Fibroblast of lung (primary cell): ENCODE measurements at regions not wholly inside any gene's neighbourhood (a gene's known extent, or its start where the extent isn't known, plus 50 kb on each side); places are given as distances from the start of the nearest gene placed in this dataset.
"Not testable (repeated sequence)": the region's sequence is repeated elsewhere in the genome, so short reads cannot be mapped to it uniquely, and the experiment has no call there.

Experiments
- DNase-seq, 2 donors: peaks; one replicate each; pipeline versions ENCODE4 v3.0.0 to v3.0.0-alpha.2; 2010; ENCODE audit warnings: low read depth in 2 of 2
- H2AFZ ChIP-seq: 2 replicates; pipeline ENCODE4 v1.5.1; 2012; ENCODE audit warnings: low read length, control low read depth, inconsistent platforms
- H3K27ac ChIP-seq: 2 replicates; pipeline ENCODE4 v1.5.1; 2011; ENCODE audit warnings: low read length, control low read depth; ENCODE audit not compliant: insufficient read depth
- H3K27me3 ChIP-seq: 2 replicates; pipeline ENCODE4 v1.5.1; 2011; ENCODE audit warnings: mild to moderate bottlenecking, low read length; ENCODE audit not compliant: control insufficient read depth, insufficient read depth
- H3K36me3 ChIP-seq: 2 replicates; pipeline ENCODE4 v1.5.1; 2011; ENCODE audit warnings: low read length; ENCODE audit not compliant: control insufficient read depth, insufficient read depth
- H3K4me1 ChIP-seq: 2 replicates; pipeline ENCODE4 v1.5.1; 2011; ENCODE audit warnings: low read length; ENCODE audit not compliant: control insufficient read depth, insufficient read depth; ENCODE audit errors: extremely low read depth
- H3K4me2 ChIP-seq: 2 replicates; pipeline ENCODE4 v1.5.1; 2011; ENCODE audit warnings: low read length, control low read depth; ENCODE audit not compliant: insufficient read depth; ENCODE audit errors: extremely low read depth
- H3K4me3 ChIP-seq, 4 experiments: fragments of 200-600 bp in 1 of 4; sonication (generic) in 1 of 4; replicated peaks in 1 of 4; 2 replicates each; pipeline ENCODE4 v1.5.1; 2011 to 2016; ENCODE audit warnings: low read length in 4 of 4, low read depth in 3 of 4, mild to moderate bottlenecking in 3 of 4, control low read depth in 2 of 4, inconsistent platforms in 1 of 4, mixed read lengths in 1 of 4; ENCODE audit not compliant: insufficient read depth in 1 of 4; ENCODE audit errors: control extremely low read depth in 1 of 4
- H3K79me2 ChIP-seq: 2 replicates; pipeline ENCODE4 v1.5.1; 2012; ENCODE audit warnings: mild to moderate bottlenecking, low read length, inconsistent platforms; ENCODE audit not compliant: control insufficient read depth, insufficient read depth
- H3K9ac ChIP-seq: 2 replicates; pipeline ENCODE4 v1.5.1; 2011; ENCODE audit warnings: mild to moderate bottlenecking, low read length, control low read depth; ENCODE audit not compliant: insufficient read depth
- H3K9me3 ChIP-seq: 2 replicates; pipeline ENCODE4 v1.5.1; 2012; ENCODE audit warnings: low read depth, low read length; ENCODE audit not compliant: control insufficient read depth, insufficient read depth
- H4K20me1 ChIP-seq: 2 replicates; pipeline ENCODE4 v1.5.1; 2011; ENCODE audit warnings: low read length; ENCODE audit not compliant: control insufficient read depth, insufficient read depth; ENCODE audit errors: extremely low read depth
- CTCF ChIP-seq, 2 donors: IDR thresholded peaks in 1 of 2; conservative IDR thresholded peaks in 1 of 2; 1 replicate in 1 of 2; 2 replicates in 1 of 2; pipeline ENCODE4 v1.5.1; 2011 to 2012; ENCODE audit warnings: low read length in 2 of 2, control low read depth in 1 of 2, inconsistent platforms in 1 of 2, low read depth in 1 of 2, mild to moderate bottlenecking in 1 of 2
- EZH2 ChIP-seq: IDR thresholded peaks from 2 replicates; pipeline ENCODE4 v1.5.1; 2012; ENCODE audit warnings: low read length, control low read depth, mild to moderate bottlenecking; ENCODE audit errors: missing control alignments

DNA sequence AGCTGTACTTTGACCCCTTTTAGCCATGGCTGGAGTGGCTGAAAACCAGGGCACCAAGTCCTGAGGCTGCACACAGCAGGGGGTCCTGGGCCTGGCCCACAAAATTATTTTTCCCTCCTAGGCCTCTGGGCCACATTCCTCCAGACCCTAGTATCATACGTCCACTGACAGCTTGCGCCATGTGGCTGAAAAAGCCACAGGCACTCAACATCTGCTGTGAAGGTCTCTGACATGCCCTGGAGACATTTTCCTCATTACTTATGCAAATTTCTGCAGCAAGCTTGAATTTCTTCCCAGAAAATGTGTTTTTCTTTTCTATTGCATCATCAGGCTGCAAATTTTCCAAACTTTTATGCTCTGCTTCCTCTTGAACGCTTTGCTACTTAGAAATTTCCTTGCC lies 239.0 kb downstream of the SQOR start:
- Histone ChIP-seq H3K4me3 (no peak overlapping the region), H3K27me3 (no peaks in the 10 kb centered on the region), H3K79me2 (no peaks in the 10 kb centered on the region), H3K4me1 (no peaks in the 10 kb centered on the region), H3K36me3 (no peaks in the 10 kb centered on the region), H3K4me2 (no peak overlapping the region), H3K27ac (no peak overlapping the region), H2AFZ (no peak overlapping the region), H3K9me3 (no peaks in the 10 kb centered on the region), H3K9ac (no peak overlapping the region), H4K20me1 (no peaks in the 10 kb centered on the region)
- DNase-seq, result no peak
- no peak for TF ChIP-seq CTCF (conservative IDR thresholded peaks at IDR 0.05 in 1 of 2, IDR thresholded peaks at IDR 0.05 in 1 of 2; ENCODE audit: low read depth in 1 of 2, low read length in 2 of 2)
- TF ChIP-seq EZH2, result no peak

GRCh38 chr15:45874566-45874965 lies 239.7 kb downstream of the SQOR start:
- not testable (repeated sequence) for H3K79me2 ChIP-seq, H3K9ac ChIP-seq, DNase-seq, H2AFZ ChIP-seq, H3K4me1 ChIP-seq, H4K20me1 ChIP-seq, H3K4me2 ChIP-seq, H3K9me3 ChIP-seq, H3K27me3 ChIP-seq, H3K27ac ChIP-seq, H3K36me3 ChIP-seq, H3K4me3 ChIP-seq

DNA sequence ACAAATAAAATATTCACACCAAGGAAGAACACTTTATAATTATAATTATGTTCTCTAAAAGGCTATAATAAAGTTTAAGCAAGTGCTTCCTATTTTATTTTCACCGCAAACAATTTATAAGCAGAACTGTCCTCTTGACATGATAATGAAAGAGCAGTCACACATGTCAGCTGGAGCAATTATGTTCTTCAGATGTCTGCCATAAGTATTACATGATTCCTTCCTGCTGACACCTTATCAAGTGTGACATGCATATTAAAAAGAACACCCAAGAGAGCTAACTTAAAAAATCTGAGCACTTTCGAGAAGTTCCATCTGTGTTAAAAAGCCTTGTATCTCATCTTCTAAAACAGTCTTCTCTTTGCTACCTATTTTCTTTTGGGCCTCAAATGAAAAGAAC lies 249.5 kb downstream of the SQOR start:
- Histone ChIP-seq H3K27me3 (no peaks in the 10 kb centered on the region), H4K20me1 (no peaks in the 10 kb centered on the region), H3K4me2 (no peak overlapping the region), H3K9ac (no peak overlapping the region), H3K36me3 (no peaks in the 10 kb centered on the region), H3K4me3 (no peak overlapping the region), H3K79me2 (no peaks in the 10 kb centered on the region), H2AFZ (no peak overlapping the region), H3K4me1 (no peaks in the 10 kb centered on the region), H3K9me3 (no peaks in the 10 kb centered on the region), H3K27ac (no peak overlapping the region)
- TF ChIP-seq EZH2 (no peak), CTCF (conservative IDR thresholded peaks at IDR 0.05 in 1 of 2, IDR thresholded peaks at IDR 0.05 in 1 of 2; ENCODE audit: low read depth in 1 of 2, low read length in 2 of 2) (no peak)
- no peak for DNase-seq
